ENCODE measurements at regions not wholly inside any gene's neighbourhood (a gene's known extent, or its start where the extent isn't known, plus 50 kb on each side); places are given as distances from the start of the nearest gene placed in this dataset.
"Not testable (repeated sequence)": the region's sequence is repeated elsewhere in the genome, so short reads cannot be mapped to it uniquely, and the experiment has no call there.

DNA sequence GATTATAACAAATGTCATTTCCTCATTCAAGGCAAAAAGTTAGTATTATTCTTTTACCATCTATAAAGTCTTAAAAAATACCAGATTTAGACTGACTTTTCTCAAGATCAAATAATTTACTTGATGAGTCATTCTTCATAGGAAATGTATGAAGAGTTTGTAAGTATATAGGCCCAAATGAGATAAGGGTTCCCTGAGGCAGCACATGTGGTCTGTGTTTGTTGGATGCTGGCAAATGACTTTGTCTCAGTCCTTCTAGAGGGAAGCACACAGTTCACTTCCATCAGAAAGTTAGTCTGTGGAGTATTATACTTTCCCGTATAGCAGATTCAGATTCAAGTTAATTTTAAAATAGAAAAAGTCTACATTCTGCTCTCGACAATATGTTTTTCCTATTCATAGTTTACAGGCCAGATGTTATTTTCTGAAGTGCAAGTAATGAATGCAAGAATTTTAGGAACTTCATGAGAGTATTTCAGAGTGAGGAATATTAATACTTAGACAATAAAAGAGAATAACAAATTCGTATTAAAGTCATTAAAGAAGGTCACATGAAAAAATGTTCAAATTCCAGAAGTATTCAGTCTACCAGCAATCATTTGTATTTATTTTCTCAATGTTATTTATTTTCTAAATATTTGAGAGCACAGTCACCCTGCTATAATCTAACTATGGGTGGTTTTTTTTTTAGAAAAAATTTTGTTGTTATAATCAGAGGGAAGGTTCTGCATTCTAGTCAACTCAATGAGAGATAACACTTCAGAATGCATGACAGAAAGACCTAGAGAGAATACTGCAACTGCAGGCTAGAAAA is 601.8 kb upstream of the ZFP42 start:
- no peaks in the 10 kb centered on the region for H3K36me3 ChIP-seq (ENCODE audit: control insufficient read depth in 1 of 2, insufficient read depth in 2 of 2, low read length in 2 of 2)

DNA sequence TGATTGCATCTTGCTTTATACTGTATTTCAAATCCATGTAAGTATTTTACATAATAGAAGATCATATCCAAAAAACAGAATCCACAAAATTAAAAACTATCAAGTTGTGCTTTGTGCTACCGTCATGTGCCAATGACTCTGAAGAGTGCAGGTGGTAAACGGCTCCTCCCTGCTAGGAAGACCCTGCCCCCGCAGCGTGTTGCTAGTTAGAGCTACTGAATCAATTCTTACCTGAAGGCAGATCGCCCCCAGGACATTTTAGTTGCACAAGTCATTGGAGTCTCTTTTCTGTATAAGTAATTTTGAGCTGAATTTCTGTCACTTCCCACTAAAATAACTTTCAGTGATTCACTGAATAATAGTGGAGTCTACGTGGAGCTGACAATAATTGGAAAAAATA is 599.5 kb upstream of the ZFP42 start:
- H3K9ac ChIP-seq (ENCODE audit: low read depth in 1 of 2, low read length in 2 of 2) = no peak overlapping the region
- no peaks in the 10 kb centered on the region for H3K9me3 ChIP-seq (ENCODE audit: control insufficient read depth in 1 of 2, low read length in 2 of 2)
- no peak overlapping the region for H3K4me3 ChIP-seq (ENCODE audit: low read depth in 1 of 2, low read length in 2 of 2)
- H3K4me1 ChIP-seq (ENCODE audit: control insufficient read depth in 1 of 2, insufficient read depth in 2 of 2, low read length in 2 of 2) = no peaks in the 10 kb centered on the region
- no peak overlapping the region for H3K27ac ChIP-seq (ENCODE audit: low read depth, low read length)
- H3K36me3 ChIP-seq (ENCODE audit: control insufficient read depth in 1 of 2, insufficient read depth in 2 of 2, low read length in 2 of 2) = no peaks in the 10 kb centered on the region
- no peaks in the 10 kb centered on the region for H3K27me3 ChIP-seq (ENCODE audit: control insufficient read depth in 1 of 2, insufficient read depth in 2 of 2, low read length in 2 of 2)

More for the DNA sequence above, 601.8 kb upstream of the ZFP42 start:
- Histone ChIP-seq H3K4me1 (ENCODE audit: control insufficient read depth in 1 of 2, insufficient read depth in 2 of 2, low read length in 2 of 2) (no peaks in the 10 kb centered on the region), H3K4me3 (ENCODE audit: low read depth in 1 of 2, low read length in 2 of 2) (no peak overlapping the region), H3K9ac (ENCODE audit: low read depth in 1 of 2, low read length in 2 of 2) (no peak overlapping the region), H3K27ac (ENCODE audit: low read depth, low read length) (no peak overlapping the region), H3K9me3 (ENCODE audit: control insufficient read depth in 1 of 2, low read length in 2 of 2) (no peaks in the 10 kb centered on the region), H3K27me3 (ENCODE audit: control insufficient read depth in 1 of 2, insufficient read depth in 2 of 2, low read length in 2 of 2) (no peaks in the 10 kb centered on the region)

DNA sequence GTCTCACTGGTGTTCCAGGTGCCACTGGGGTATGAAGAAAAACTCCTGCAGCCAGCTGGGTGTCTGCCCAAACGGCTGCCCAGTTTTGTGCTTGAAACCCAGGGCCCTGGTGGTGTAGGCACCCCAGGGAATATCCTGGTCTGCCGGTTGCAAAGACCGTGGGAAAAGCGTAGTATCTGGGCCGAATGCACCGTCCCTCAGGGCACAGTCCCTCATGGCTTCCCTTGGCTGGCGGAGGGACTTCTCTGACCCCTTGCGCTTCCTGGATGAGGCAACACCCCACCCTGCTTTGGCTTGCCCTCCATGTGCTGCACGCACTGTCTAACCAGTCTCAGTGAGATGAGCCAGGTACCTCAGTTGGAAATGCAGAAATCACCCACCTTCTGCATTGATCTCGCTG is 587.1 kb upstream of the ZFP42 start:
- H3K9me3 ChIP-seq (ENCODE audit: control insufficient read depth in 1 of 2, low read length in 2 of 2); H3K36me3 ChIP-seq (ENCODE audit: control insufficient read depth in 1 of 2, insufficient read depth in 2 of 2, low read length in 2 of 2); H3K27ac ChIP-seq (ENCODE audit: low read depth, low read length); H3K27me3 ChIP-seq (ENCODE audit: control insufficient read depth in 1 of 2, insufficient read depth in 2 of 2, low read length in 2 of 2); H3K4me3 ChIP-seq (ENCODE audit: low read depth in 1 of 2, low read length in 2 of 2); H3K9ac ChIP-seq (ENCODE audit: low read depth in 1 of 2, low read length in 2 of 2); H3K4me1 ChIP-seq (ENCODE audit: control insufficient read depth in 1 of 2, insufficient read depth in 2 of 2, low read length in 2 of 2): not testable (repeated sequence)

DNA sequence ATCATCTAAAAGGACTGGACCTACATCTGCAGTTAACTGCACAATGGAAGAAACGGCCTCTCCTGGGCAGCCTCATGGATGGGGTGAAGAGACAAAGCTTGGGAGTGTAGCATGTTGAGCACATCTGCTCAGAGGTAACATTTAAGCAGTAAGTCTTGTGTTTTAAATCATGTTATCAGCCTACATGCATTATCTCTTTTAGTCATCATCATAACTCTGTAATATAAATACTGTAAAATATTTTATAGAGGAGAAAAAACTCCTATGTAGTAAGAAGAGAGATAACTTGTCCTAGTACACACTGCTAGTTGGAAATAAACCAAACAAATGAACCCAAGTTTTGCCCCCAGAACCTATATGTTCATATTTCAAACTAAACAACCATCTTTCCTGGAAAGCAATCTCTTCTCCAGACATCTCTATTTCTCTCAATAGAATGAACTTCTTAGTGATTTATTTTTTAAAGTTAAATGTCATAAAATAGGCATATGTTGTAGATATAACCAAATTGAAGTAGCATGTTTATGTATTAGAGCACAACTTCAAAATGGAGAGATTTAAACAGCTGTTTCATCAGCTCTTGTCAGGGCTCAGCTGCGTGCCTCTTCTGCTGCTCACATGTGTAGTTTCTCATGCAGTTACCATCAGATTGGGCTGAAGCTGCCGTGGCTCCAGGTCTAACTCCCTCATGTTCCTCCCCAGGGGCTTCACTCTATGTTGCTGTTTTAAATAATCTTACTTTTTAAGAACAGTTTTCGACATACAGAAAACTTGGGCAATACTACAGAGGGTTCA is 581.8 kb upstream of the ZFP42 start:
- no peaks in the 10 kb centered on the region for H3K36me3 ChIP-seq (ENCODE audit: control insufficient read depth in 1 of 2, insufficient read depth in 2 of 2, low read length in 2 of 2)
- H3K27ac ChIP-seq (ENCODE audit: low read depth, low read length) = no peak overlapping the region
- no peaks in the 10 kb centered on the region for H3K4me1 ChIP-seq (ENCODE audit: control insufficient read depth in 1 of 2, insufficient read depth in 2 of 2, low read length in 2 of 2)
- no peaks in the 10 kb centered on the region for H3K9me3 ChIP-seq (ENCODE audit: control insufficient read depth in 1 of 2, low read length in 2 of 2)
- H3K27me3 ChIP-seq (ENCODE audit: control insufficient read depth in 1 of 2, insufficient read depth in 2 of 2, low read length in 2 of 2) = no peaks in the 10 kb centered on the region
- H3K4me3 ChIP-seq (ENCODE audit: low read depth in 1 of 2, low read length in 2 of 2) = no peak overlapping the region
- H3K9ac ChIP-seq (ENCODE audit: low read depth in 1 of 2, low read length in 2 of 2) = no peak overlapping the region

DNA sequence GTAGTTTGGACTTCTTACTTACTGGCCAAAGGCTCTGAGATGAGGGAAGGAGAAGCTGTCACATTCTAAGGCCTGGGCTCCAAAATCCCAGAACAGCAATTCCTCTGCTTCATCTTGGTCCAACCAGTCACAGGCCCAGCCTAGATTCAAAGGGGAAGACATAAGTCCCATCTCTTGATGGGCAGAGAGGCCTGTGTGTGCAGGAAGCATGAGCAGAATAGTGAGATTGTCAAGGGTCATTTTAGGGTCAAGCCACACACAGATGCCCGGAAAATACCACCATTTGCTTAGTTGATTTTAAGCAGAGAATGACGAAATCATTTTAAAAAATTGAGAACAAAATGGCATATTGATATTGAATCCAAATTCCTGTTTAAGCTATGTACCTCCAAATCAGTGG is 580.9 kb upstream of the ZFP42 start:
- H3K9ac ChIP-seq (ENCODE audit: low read depth in 1 of 2, low read length in 2 of 2) = no peak overlapping the region
- H3K27me3 ChIP-seq (ENCODE audit: control insufficient read depth in 1 of 2, insufficient read depth in 2 of 2, low read length in 2 of 2) = no peaks in the 10 kb centered on the region
- no peaks in the 10 kb centered on the region for H3K4me1 ChIP-seq (ENCODE audit: control insufficient read depth in 1 of 2, insufficient read depth in 2 of 2, low read length in 2 of 2)
- no peak overlapping the region for H3K4me3 ChIP-seq (ENCODE audit: low read depth in 1 of 2, low read length in 2 of 2)
- H3K27ac ChIP-seq (ENCODE audit: low read depth, low read length) = no peak overlapping the region
- H3K9me3 ChIP-seq (ENCODE audit: control insufficient read depth in 1 of 2, low read length in 2 of 2) = no peaks in the 10 kb centered on the region
- H3K36me3 ChIP-seq (ENCODE audit: control insufficient read depth in 1 of 2, insufficient read depth in 2 of 2, low read length in 2 of 2) = no peaks in the 10 kb centered on the region

DNA sequence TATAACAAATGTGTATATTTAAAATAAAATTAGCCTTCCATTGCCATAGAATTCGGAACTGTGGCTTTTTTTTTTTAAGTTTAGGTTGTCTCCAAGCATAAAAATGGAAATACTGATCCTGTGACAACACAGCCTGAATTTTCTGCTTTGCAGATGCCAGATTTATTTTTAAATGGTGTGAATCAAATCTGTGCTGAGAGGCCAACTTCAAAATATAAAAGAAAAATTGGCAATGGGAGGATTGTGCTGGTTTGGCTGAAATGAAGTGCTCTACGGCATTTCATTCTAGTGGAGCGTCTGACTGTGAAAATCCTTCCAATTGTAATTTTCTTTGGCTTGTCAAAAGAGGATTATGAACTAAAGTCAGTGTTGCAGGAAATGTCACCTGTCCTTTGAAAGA is 580.3 kb upstream of the ZFP42 start:
- H3K4me3 ChIP-seq (ENCODE audit: low read depth in 1 of 2, low read length in 2 of 2) = no peak overlapping the region
- no peak overlapping the region for H3K27ac ChIP-seq (ENCODE audit: low read depth, low read length)
- H3K4me1 ChIP-seq (ENCODE audit: control insufficient read depth in 1 of 2, insufficient read depth in 2 of 2, low read length in 2 of 2) = no peaks in the 10 kb centered on the region
- H3K9me3 ChIP-seq (ENCODE audit: control insufficient read depth in 1 of 2, low read length in 2 of 2) = no peaks in the 10 kb centered on the region
- no peak overlapping the region for H3K9ac ChIP-seq (ENCODE audit: low read depth in 1 of 2, low read length in 2 of 2)
- no peaks in the 10 kb centered on the region for H3K36me3 ChIP-seq (ENCODE audit: control insufficient read depth in 1 of 2, insufficient read depth in 2 of 2, low read length in 2 of 2)
- H3K27me3 ChIP-seq (ENCODE audit: control insufficient read depth in 1 of 2, insufficient read depth in 2 of 2, low read length in 2 of 2) = no peaks in the 10 kb centered on the region

DNA sequence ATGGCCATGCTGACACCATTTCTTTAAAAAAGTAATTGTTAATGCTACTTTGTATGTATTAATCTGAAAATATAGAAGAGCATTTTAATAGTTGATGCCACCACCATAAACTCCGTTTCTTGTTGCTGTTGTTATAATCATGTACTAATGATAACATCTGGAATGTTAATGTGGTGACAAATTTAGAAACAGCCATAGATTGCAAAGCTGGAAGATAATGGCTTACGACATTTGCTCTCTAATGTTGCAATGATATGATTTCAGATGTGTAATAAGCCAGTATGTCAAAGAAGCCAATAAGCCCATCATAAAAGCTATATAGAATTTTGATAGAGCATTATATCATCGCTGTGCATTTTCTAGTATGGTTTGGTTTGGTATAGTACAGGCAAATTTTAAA is 579.4 kb upstream of the ZFP42 start:
- Histone ChIP-seq H3K36me3 (ENCODE audit: control insufficient read depth in 1 of 2, insufficient read depth in 2 of 2, low read length in 2 of 2) (no peaks in the 10 kb centered on the region), H3K27ac (ENCODE audit: low read depth, low read length) (no peak overlapping the region)

DNA sequence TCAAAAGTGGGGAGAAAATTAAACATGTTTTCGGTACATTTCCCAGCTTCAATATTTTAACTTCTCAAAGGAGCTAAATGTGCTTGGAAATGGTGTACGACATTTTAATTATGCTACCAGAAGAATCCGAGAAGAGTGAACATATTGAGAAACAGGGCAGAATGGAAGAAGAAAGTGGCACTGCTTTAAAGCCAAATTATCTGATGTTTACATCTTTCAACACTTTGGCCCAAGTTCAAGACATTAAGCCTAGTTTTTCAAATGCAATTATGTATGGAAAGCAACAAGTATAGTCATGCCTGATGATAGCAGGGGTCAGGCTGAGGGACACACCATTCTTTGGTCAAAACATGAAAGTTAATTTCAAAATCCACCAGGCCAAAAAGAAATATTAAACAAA is 577.9 kb upstream of the ZFP42 start:
- H3K36me3 ChIP-seq (ENCODE audit: control insufficient read depth in 1 of 2, insufficient read depth in 2 of 2, low read length in 2 of 2) = no peaks in the 10 kb centered on the region
- no peak overlapping the region for H3K9ac ChIP-seq (ENCODE audit: low read depth in 1 of 2, low read length in 2 of 2)
- H3K9me3 ChIP-seq (ENCODE audit: control insufficient read depth in 1 of 2, low read length in 2 of 2) = no peaks in the 10 kb centered on the region
- no peak overlapping the region for H3K27ac ChIP-seq (ENCODE audit: low read depth, low read length)
- H3K4me3 ChIP-seq (ENCODE audit: low read depth in 1 of 2, low read length in 2 of 2) = no peak overlapping the region
- H3K27me3 ChIP-seq (ENCODE audit: control insufficient read depth in 1 of 2, insufficient read depth in 2 of 2, low read length in 2 of 2) = no peaks in the 10 kb centered on the region
- H3K4me1 ChIP-seq (ENCODE audit: control insufficient read depth in 1 of 2, insufficient read depth in 2 of 2, low read length in 2 of 2) = no peaks in the 10 kb centered on the region

More for the DNA sequence above, 579.4 kb upstream of the ZFP42 start:
- Histone ChIP-seq H3K27me3 (ENCODE audit: control insufficient read depth in 1 of 2, insufficient read depth in 2 of 2, low read length in 2 of 2) (no peaks in the 10 kb centered on the region), H3K4me1 (ENCODE audit: control insufficient read depth in 1 of 2, insufficient read depth in 2 of 2, low read length in 2 of 2) (no peaks in the 10 kb centered on the region), H3K9me3 (ENCODE audit: control insufficient read depth in 1 of 2, low read length in 2 of 2) (no peaks in the 10 kb centered on the region), H3K4me3 (ENCODE audit: low read depth in 1 of 2, low read length in 2 of 2) (no peak overlapping the region), H3K9ac (ENCODE audit: low read depth in 1 of 2, low read length in 2 of 2) (no peak overlapping the region)

DNA sequence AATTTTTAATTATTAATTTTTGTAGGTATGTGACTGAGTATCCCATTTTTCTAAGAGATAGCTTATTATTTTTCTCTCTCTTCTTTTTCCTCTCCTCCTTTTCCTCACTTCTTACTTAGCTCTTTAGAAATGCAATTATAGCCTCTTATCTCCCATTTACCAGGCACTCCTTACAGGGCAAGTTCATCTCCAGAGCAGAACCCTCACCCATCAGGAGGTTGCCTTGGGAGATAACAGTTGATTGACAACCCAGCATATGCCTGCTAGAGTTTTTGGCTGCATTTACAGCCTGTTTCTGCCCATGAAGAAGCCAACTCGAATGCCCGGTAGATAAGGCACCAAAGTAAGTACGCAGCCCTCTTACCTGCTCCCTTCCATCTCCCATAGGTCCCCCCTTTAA is 572.9 kb upstream of the ZFP42 start:
- Histone ChIP-seq H3K4me3 (ENCODE audit: low read depth in 1 of 2, low read length in 2 of 2) (no peak overlapping the region), H3K9ac (ENCODE audit: low read depth in 1 of 2, low read length in 2 of 2) (no peak overlapping the region), H3K27ac (ENCODE audit: low read depth, low read length) (no peak overlapping the region), H3K4me1 (ENCODE audit: control insufficient read depth in 1 of 2, insufficient read depth in 2 of 2, low read length in 2 of 2) (no peaks in the 10 kb centered on the region), H3K27me3 (ENCODE audit: control insufficient read depth in 1 of 2, insufficient read depth in 2 of 2, low read length in 2 of 2) (no peaks in the 10 kb centered on the region), H3K36me3 (ENCODE audit: control insufficient read depth in 1 of 2, insufficient read depth in 2 of 2, low read length in 2 of 2) (no peaks in the 10 kb centered on the region), H3K9me3 (ENCODE audit: control insufficient read depth in 1 of 2, low read length in 2 of 2) (no peaks in the 10 kb centered on the region)

DNA sequence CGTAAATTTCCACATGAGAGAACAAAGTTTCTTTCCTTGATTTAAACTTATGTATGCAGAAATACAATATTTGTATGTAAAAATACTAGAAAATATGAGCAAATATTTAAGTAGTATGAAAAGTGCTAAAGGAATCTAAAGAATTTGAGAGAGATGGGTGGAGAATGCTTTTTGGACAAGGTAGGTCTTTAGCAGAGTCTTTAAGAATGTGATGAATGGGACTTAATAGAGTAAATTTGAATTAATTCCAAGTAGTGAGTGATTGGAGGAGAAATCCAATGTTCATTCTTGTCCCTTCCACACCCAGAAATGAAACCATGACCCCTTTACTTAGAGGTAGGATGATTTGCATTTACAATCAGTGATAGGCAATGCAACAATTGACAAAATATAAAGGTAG is 570.9 kb upstream of the ZFP42 start:
- no peaks in the 10 kb centered on the region for H3K36me3 ChIP-seq (ENCODE audit: control insufficient read depth in 1 of 2, insufficient read depth in 2 of 2, low read length in 2 of 2)
- no peak overlapping the region for H3K27ac ChIP-seq (ENCODE audit: low read depth, low read length)
- no peaks in the 10 kb centered on the region for H3K9me3 ChIP-seq (ENCODE audit: control insufficient read depth in 1 of 2, low read length in 2 of 2)
- H3K4me3 ChIP-seq (ENCODE audit: low read depth in 1 of 2, low read length in 2 of 2) = no peak overlapping the region
- H3K4me1 ChIP-seq (ENCODE audit: control insufficient read depth in 1 of 2, insufficient read depth in 2 of 2, low read length in 2 of 2) = no peaks in the 10 kb centered on the region
- H3K9ac ChIP-seq (ENCODE audit: low read depth in 1 of 2, low read length in 2 of 2) = no peak overlapping the region
- H3K27me3 ChIP-seq (ENCODE audit: control insufficient read depth in 1 of 2, insufficient read depth in 2 of 2, low read length in 2 of 2) = no peaks in the 10 kb centered on the region

Measured in duodenal mucosa (tissue), 2 donors.